Hematopoietic multipotent progenitor cell treated with erythropoietin and hydrocortisone succinate and interleukin-3 and kit ligand, for 17 days (in vitro differentiated cells): ENCODE measurements at regions not wholly inside any gene's neighbourhood (a gene's known extent, or its start where the extent isn't known, plus 50 kb on each side); places are given as distances from the start of the nearest gene placed in this dataset.

Experiments
- DNase-seq: peaks from one replicate; pipeline ENCODE4 v3.0.0-alpha.2; 2015; ENCODE audit warnings: low spot score

DNA sequence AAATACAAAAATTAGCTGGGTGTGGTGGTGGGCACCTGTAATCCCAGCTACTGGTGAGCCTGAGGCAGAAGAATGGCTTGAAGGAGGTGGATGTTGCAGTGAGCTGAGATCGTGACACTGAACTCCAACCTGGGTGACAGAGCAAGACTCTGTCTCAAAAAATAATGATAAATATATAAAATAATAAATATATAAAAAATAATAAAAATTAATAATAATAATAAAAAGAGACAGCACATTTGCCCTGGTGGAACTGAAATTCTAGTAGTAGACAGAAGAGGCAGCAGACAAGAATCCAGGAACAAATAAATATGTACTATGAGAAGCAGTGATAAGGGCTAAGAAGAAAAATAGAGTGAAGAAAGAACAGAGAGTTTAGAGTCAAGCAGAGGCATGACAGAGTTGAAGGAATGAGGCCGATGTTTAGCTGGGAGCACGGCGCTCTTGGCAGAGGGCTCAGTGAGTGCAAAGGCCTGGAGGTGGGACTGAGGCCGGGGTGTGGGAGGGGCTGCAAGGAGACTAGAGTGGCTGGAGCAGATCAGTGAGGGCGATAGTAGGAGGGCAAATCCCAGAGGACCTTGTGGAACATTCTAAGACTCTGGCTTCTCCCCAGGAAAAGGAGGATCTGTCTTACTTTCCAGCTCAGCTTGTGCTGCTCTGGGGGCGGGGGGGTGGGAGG is 410.3 kb downstream of the MN1 start:
- no peak for DNase-seq

DNA sequence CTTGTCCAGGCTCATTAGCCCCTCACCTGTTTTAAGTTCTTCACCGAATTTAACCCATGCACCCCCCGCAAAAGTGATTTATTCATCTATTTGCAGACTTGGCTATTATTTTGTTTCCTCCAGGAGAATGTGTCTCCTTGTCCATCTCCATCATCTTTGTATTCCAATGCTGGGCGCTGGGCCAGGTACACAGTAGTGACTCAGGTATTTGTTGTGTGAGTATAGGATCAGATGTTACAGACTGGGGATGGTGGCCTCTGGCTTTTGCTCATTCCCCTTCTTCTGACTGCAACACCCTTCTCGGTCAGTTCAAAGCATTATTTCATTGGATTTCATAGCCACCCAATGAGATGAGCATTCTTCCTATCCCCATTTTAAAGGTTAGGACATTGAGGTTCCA is 408.2 kb downstream of the MN1 start:
- DNase-seq, result no peak

DNA sequence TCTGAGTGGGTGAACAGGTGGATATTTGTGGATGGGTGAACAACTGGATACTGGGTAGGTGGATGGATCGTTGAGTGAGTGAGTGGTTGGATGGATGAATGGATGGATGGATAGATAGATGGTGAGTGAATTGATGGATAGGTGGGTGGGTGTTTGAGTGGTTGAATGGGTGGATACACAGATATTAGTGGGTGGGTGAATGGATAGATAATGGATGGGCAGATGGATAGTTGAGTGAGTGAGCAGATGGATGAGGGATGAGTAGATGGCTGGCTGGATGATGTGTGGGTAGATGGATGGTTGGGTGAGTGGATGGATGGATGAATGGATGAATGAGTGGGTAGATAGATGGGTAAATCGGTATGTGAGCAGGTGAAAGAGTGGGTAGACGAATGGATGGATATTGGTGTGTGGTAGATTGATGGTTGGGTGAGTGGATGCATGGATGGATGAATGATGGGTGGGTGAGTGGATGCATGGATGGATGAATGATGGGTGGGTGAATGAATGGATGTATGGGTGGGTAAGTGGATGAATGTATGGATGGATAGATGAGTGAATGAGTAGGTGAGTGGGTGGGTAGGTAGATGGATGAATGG is 406.7 kb downstream of the MN1 start:
- no peak for DNase-seq

DNA sequence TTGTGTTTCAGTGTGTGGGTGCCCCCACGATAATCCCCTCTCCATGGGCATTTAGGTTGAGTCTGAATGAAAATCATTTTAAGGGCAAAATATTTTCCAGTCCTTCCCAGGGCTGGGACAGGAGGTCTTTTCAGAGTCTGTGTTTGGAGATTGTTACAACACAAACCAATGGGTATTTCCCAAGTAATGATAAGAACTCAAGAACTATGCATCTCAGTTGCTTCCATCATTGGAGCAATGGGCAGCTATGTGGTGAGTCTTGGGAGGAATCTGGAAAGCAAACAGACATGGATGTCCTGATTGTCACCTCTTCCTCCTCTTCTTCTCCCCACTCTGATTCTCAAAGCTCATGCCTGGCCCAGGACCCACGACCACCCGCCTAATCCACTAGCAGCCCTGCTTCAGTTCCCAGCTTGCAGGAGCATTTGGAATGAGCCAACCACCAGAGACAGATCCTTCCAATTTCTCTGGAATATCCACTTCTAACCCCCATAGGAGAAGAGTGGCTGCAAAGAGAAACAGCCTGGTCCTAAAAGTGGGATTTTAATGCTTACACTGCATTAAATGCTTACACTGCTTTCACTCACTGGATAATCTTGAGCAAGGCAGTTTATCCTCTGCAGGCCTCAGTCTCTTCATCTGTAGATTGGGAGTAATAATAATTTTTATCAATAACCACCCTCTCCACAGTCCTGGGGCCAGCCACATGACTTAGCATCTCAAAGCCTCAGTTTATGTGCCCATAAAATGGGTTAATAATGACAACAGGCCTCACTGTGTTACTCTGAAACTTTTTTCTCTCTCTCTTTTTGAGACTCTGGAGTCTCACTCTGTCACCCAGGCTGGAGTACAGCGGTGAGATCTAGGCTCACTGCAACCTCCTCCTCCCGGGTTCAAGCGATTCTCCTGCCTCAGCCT is 404.3 kb downstream of the MN1 start:
- no peak for DNase-seq

DNA sequence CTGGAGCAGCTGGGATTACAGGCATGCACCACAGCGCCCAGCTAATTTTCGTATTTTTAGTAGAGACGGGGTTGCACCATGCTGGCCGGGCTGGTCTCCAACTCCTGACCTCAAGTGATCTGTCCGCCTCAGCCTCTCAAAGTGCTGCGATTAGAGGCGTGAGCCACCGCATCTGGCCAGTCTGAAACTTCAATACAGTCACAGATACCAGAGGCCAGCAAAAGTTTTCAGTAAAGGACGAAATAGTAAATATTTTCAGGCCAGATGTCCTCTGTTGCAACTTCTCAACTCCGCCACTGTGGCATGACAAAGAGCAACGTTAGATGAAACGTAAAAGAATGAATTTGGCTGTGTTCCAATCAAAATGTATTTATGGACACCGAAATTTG is 403.6 kb downstream of the MN1 start:
- DNase-seq, result no peak

DNA sequence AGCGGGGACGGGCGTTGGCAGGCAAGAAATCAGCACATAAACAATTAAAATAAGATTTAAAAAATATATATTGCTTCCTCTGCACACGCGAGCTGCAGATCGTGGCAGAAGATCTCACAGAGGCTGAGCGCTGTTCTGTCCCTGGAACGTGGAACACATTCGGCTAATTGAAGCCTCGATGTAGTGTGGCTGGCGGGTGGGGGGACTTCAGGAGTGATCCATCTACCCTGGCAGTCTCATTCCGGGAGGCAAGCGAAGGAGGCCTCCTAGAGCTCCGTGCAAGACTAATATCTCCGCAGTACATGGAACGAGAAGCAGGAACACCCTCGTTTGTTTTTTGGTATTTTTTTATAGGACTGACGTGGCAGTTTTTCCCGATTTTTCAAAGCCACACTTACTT is 402.4 kb downstream of the MN1 start:
- DNase-seq, result no peak

DNA sequence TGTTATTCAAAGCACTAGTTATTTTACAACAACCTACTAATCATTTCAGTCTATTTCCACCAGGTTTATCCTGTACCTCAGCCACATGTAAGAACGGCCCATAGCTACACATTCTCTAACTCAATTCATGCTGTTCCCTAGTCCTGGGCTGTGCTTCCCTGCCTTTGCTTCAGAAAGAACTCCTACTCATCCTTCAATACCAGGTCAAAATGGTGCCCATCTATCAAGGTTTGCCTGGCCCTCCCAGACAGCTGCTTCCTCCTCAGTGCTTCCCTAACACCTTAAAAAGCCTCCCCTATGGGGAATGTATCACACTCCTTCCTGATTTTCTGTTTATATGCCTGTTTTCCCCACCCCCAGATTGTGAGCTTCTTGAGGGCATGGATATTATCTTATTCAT is 400.7 kb downstream of the MN1 start:
- DNase-seq, result no peak

DNA sequence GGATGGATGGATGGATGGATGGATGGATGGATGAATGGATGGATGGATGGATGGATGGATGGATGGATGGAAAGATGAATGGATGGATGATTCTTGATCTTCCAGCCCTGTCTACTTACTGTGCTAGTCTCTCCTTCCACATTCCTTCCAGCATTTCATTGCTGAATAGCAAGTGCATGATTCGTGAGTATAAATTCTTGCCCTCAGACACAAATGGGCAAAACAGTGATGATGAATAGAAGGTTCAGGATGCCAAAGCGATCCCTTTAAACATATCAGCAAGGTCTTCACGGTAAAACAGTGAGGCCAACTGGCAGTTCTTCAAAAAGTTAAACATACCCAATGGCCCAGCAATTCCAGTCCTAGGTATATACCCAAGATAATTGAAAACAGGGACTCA is 400.2 kb downstream of the MN1 start:
- no peak for DNase-seq

DNA sequence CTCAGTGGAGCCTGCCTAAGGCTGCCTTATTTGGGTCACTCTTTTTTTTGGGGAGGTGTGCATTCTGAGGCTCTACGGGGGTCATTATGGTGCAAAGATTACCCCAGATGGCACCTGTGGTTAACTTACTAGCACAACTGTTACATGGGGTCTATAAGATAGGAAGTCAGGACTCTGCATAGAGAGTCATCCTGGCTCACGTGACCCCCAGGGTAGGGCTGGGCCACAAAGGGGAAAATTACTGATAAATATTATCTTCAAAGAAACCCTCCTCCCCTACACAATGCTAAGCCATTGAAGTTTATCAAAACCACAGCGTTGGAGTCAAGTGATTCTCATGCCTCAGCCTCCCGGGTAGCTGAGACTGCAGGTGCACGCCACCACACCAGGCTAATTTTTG is 397.1 kb downstream of the MN1 start:
- no peak for DNase-seq

DNA sequence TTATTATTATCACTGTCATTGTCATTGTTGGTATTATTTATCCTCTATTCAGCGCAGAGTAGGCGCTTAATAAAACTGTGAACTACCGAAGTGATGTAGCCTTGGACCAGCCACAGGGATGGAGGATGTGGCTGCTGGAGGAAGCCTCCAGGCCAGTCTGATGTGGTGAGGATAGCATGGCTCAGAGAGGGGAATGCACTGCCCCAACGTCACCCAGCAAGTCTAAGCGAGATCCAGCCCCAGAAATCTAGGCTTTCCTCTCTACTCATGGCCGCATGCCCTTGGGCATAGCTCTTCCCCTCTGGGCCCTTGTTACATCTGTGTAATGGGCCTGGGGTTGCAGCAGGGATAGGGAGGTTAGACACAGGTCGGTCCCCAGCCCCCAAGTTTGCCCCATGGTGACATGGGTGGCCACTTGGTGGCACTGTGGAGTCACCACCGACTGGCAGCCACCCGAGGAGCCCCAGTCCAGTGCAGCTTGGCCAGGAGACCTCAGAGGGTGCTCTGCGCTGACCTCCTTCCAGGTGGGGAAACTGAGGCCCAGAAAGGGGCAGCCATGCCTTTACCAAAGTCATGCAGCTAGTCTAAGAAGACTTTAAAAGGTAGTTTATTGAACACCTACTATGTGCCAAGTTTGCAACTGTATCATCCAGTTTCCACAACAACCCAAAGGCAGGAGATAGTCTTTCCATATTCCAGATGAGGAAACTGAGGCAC is 395.7 kb downstream of the MN1 start:
- DNase-seq, result no peak

DNA sequence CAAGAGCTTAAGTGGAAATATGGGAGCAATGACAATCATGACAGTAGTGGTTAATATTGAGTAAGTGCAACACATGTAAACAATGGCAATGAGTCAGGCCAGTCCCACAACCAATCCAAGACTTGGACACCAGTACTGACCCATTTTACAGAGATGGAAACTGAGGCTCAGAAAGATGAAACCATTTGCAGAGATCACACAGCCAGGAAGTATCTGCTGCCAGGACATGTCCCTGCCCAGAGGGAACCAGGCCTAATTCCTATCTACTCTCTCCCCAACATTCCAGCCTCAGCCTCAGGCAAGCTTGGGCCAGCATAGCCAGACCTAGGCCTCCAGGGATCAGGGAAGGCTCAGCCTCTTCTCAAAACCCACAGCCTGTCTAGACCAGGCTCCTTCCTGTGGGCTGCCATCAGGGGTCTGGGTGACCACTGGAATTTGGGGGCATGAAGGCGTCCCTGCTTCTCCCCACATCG is 395.1 kb downstream of the MN1 start:
- DNase-seq, result no peak

DNA sequence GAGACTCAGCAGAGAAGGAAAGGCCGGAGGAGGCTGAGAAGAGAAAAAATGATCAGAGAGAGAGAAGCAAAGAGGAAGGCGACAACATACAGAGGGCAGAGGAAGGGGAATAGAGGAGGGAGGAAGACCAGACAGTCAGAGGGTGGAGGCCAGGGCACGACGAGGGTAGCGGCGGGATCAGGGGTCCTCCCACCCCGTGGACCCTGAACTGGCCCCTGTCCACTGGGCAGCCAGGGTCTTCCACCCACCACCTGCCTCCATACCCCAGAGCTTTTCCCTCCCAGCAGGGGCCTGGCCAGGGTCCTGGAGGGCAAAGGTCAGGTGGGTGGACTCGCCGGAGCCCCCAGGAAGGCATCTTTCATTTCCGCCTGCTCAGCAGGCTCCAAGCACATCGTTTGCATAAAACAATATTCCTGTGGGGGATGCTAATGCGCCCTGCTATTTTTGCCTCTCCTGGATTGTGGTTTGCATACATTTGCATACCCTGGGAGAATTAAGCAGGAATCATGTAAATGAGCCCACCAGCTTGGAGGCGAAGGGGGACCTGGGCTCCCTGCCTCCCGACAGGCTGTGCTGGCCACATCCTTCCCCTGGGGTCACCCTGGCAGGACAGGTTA is 394.1 kb downstream of the MN1 start:
- no peak for DNase-seq

DNA sequence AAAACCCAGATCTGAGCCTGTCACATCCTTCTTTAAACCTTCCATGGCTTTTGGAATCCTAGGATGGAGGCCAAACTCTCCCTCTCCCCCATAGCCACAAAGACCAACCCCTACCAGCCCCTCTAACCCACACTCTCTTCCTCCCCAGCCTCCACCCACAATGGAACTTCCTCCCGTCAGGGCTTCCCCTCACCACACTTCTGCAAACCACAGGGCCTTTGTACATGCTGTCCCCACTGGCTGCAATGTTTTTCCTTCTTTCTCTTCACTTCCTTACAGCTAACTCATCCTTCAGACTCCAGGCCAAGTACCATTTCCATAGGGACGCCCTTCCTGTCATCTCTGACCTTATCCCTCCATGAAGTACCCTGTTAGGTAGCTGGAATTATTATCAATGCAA is 393.5 kb downstream of the MN1 start:
- DNase-seq, result no peak

DNA sequence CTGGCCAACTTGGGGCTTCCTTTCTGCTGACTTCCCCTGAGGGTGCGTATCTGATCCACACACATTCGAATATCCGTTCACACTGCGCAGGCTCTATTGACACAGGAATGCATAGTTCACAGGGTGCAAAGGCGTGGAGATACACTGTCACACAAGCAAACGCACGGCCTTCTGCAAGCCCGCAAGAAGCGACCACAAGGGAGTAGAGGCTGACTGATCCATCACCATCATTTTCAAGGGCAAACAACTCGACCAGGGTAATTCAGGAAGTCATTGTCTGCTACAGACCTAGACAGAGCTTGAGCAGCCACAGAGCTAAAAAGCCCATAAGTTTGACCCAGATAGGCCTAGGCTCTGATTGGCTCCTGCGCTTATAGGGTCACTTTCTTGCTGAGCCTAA is 392.3 kb downstream of the MN1 start:
- no peak for DNase-seq

DNA sequence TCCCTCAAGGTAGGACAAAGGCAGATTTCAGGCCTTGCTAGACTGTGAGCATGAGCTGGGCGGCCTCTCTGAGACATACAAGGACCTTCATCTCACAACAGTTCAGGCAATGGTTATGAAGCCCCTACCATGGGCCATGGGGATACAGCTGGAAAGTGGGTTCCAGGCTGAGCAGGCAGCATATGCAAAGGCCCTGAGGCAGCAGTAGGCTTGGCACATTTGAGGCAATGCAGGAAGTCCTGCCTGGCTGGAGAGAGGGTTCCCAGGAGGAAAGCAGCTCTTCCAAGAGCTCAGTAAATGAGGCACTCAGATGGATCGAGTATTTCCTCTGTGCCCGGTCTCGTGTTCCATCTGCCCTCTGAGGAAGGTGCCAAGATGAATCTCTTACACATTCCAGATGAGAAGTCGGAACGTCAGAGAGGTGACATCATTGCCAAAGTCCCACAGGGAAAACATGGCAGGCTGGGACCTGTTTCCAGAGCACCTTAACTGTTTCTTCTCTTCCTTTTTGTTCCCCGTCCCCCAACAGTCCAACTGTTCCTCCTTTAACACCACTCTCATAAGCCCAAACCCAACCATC is 388.6 kb downstream of the MN1 start:
- no peak for DNase-seq

DNA sequence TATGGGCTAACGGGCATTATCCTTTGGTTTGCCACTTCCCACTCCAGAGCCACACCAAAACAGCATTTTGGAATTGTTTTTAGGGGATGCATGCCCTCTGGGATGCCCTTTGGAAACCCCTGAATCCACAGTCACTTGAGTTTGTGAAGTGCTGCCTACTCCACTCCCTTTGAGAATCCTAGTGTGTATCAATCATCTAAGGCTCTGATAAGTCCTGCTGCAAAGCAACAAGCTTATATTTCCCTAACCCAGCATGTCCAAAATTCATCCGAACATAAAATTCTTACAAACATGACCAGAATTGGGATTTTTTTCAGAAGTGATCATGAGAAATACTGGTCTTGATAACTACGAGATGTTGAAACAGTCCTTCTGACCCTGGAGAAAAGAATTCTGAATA is 387.9 kb downstream of the MN1 start:
- DNase-seq, result no peak

DNA sequence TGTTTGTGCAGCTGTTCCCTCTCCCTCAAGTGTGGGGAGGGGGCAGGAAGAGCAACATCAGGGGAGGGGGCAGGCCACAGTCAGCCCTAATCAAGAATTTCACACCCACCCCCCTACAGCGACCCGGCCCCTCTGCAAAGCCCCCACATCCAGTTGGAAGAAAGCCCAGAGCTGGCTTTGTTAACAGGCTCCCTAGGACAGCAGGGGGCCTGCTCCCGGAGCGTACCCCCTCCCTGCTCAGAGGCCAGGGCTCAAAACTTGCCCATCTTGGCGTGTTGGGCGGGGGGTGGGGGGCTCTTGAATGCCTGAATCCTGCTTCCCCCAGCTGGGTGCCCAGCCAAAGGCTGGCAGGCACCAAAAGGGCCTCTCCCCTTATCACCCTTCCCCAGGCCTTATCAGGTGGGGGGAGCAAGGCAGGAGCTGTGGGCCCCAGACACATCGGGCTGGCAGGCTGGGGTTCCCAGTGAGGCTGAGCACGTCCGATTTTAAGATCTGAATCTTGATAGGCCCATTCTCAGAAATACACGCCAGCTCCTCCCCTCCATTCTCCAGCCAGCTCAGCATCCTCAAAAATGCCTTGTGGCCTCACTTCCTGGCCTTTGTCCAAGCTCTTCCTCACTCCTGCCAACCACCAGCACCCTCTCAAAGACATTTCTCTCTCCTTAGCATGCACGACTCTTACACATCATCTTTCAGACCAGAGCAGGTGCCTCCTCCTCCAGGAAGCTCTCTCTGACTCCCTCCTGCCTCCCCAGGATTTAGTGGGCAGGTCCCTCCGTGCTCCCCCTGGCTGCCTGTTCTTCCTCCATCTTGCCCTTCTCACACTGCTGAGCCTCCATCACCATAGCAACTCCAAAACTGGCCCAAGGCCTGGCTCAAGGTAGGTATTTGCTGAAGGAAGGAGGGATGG is 384.8 kb downstream of the MN1 start:
- no peak for DNase-seq

DNA sequence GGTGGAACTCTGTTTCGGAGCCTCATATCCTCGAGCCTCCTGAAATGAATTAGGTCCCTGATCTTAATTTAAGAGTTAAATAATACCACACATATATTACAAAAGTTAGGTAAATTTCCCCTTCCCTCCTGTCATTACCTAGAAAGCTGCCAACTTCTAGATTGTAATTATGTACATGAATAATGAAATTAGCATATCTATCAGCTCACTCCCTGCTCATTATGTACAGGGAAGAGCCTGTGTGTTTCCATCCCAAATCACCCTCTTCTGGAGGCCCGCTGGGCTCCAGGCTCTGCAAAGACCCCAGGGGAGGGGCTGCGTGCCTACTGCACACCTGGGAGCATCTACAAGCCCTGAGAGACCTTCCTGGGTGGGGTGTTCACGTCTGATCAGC is 384.1 kb downstream of the MN1 start:
- DNase-seq, result no peak

DNA sequence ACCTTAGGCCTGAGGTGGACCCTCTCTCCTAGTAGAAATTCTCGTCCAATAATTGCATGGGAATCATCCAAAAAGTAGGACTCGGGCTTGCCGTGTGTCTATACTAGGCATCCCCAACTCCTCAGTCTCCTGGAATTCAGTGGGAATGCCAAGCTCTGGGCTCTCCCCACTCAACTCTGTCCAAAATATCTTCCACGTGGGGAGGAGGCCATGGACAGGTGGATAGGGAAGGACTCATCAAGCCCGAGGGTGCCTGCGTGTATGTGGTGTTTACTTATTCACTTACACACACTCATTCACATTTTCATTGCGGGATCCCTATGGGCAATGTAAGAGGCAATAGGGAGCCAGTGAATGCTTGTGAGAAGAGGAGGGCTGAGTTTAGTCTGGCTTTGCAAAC is 383.3 kb downstream of the MN1 start:
- DNase-seq, result no peak

DNA sequence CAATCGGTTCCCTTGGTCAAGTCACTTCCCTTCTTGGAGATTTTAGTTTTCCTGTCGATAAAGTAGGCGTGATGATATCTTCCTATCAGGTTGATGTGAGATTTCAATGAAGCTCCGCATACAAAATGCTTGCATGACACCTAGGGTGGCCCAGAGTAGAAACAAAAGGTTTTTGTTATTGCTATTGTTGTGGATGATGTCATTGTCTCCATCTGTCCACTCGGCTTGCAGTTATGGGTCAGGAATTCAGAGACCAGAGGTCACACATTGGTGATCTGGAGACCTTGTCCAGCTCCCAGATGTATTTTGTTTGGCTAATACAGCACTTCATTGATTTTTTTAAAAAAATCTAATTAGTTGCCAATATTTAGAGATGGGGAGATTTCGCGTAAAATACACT is 382.1 kb downstream of the MN1 start:
- no peak for DNase-seq
